ENCODE measurements at regions not wholly inside any gene's neighbourhood (a gene's known extent, or its start where the extent isn't known, plus 50 kb on each side); places are given as distances from the start of the nearest gene placed in this dataset.

DNA sequence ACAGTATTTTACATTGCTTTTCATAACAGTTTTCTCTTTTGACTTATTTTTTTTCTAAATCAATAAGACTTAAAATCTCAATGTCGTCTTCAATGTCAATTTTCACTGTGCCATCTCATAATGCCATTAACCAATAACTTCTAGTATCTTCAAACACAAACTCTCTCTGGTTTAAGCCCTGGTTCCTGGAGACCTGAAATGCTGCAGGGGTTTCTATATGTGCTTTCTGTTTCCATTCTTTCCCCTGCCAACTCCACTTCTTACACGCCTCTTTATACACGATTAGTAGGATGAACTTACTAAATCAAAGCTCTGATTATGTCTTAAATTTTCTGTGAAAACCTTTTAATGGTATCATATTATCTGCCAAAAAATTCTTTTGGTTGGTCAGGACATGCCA lies 191.4 kb downstream of the AMY1C start:
- in situ Hi-C loops (cut with MboI; ENCODE audit: low sequenced_read_pairs in 4 of 4) = no loop called here
- Histone ChIP-seq H3K36me3 (no peaks in the 10 kb centered on the region), H3K27ac (no peak overlapping the region), H3K4me3 (no peak overlapping the region), H3K4me1 (no peaks in the 10 kb centered on the region), H3K27me3 (no peaks in the 10 kb centered on the region), H3K9me3 (no peaks in the 10 kb centered on the region)
- intact Hi-C loops (cut with DNase I; ENCODE audit: low total_unique reads) = no loop called here
- DNase-seq = no peak
- ATAC-seq = no peak
- TF ChIP-seq, protein P1, sequence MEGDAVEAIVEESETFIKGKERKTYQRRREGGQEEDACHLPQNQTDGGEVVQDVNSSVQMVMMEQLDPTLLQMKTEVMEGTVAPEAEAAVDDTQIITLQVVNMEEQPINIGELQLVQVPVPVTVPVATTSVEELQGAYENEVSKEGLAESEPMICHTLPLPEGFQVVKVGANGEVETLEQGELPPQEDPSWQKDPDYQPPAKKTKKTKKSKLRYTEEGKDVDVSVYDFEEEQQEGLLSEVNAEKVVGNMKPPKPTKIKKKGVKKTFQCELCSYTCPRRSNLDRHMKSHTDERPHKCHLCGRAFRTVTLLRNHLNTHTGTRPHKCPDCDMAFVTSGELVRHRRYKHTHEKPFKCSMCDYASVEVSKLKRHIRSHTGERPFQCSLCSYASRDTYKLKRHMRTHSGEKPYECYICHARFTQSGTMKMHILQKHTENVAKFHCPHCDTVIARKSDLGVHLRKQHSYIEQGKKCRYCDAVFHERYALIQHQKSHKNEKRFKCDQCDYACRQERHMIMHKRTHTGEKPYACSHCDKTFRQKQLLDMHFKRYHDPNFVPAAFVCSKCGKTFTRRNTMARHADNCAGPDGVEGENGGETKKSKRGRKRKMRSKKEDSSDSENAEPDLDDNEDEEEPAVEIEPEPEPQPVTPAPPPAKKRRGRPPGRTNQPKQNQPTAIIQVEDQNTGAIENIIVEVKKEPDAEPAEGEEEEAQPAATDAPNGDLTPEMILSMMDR (IDR thresholded peaks at IDR 0.05 in 4 of 5, conservative IDR thresholded peaks at IDR 0.05 in 1 of 5) = no peak
- no peak for TF ChIP-seq POLR2A (IDR thresholded peaks at IDR 0.05)

DNA sequence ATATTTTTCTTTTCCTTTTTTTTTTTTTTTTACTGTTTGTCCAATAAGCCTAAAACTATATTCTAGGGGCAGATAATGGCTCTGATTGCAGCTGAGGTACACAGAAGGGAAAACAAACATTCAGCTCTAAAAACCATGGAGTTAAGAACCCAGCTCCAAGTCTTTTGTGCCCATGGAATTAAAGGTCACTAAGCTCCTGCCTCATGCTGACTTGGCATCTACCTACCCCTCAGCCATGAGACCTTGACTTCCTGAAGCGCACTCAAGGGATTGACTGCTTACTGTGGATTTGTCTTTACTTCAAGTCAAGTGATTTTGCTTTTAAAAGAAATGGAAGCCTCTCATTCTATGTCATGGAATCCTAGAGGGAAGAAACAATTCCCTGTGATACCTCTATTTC lies 192.3 kb downstream of the AMY1C start:
- intact Hi-C loops (cut with DNase I; ENCODE audit: low total_unique reads) = no loop called here
- in situ Hi-C loops (cut with MboI; ENCODE audit: low sequenced_read_pairs in 4 of 4) = no loop called here
- DNase-seq (no peak), ATAC-seq (no peak)
- H3K36me3 ChIP-seq = no peaks in the 10 kb centered on the region
- TF ChIP-seq, protein P1 (IDR thresholded peaks at IDR 0.05 in 4 of 5, conservative IDR thresholded peaks at IDR 0.05 in 1 of 5) = no peak
- TF ChIP-seq POLR2A (IDR thresholded peaks at IDR 0.05) = no peak
- H3K27ac ChIP-seq = no peak overlapping the region
- no peaks in the 10 kb centered on the region for H3K4me1 ChIP-seq
- no peaks in the 10 kb centered on the region for H3K27me3 ChIP-seq
- H3K4me3 ChIP-seq = no peak overlapping the region
- H3K9me3 ChIP-seq = no peaks in the 10 kb centered on the region

DNA sequence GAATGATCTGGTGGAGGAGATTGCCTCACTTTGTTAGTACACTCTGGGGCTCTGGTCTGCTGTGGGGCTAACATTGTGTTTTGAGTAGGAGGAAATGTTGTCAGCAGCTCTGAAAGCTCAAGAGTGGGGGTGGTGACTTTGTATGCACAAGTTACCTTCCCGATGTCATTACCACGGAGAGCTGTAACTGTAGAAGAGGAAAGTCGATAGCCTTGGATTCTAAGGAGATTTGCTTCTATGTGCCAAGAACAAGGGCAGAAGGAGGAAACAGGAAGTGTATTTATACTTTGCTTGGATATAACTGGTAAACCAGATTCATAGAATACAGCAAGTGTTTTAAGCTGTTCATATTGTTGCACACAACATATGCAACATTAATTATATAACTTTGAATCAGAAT lies 196.1 kb downstream of the AMY1C start:
- Histone ChIP-seq H3K4me1 (no peaks in the 10 kb centered on the region), H3K27me3 (no peaks in the 10 kb centered on the region), H3K4me3 (no peak overlapping the region), H3K9me3 (no peaks in the 10 kb centered on the region), H3K36me3 (no peaks in the 10 kb centered on the region), H3K27ac (no peak overlapping the region)
- no peak for TF ChIP-seq POLR2A (IDR thresholded peaks at IDR 0.05)
- TF ChIP-seq, protein P1 (IDR thresholded peaks at IDR 0.05 in 4 of 5, conservative IDR thresholded peaks at IDR 0.05 in 1 of 5) = no peak
- DNase-seq (no peak), ATAC-seq (peak in 1 of 2 donors; percentile 76)
- intact Hi-C loops (cut with DNase I; ENCODE audit: low total_unique reads) (no loop called here), in situ Hi-C loops (cut with MboI; ENCODE audit: low sequenced_read_pairs in 4 of 4) (no loop called here)

DNA sequence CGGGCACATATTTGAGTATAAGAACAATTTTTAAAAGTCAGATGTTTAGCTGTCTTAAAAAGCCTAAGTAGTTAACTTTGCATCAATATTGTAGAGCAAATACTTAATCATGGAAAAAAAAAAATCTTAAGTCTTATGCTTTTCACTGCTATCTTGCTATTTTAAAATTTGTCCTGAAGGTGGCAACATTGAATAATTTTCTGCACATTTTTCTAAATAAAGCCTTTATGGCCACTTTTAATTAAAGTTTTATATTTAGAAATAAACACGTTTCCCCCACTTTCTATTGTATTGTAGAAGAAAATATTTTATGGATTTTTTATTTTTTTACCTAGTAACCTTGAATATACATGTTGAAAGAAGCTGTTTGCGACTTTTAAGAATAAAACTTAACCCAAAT lies 198.8 kb downstream of the AMY1C start:
- no peaks in the 10 kb centered on the region for H3K9me3 ChIP-seq
- no peak overlapping the region for H3K27ac ChIP-seq
- in situ Hi-C loops (cut with MboI; ENCODE audit: low sequenced_read_pairs in 4 of 4) = no loop called here
- H3K4me3 ChIP-seq = no peak overlapping the region
- H3K36me3 ChIP-seq = no peaks in the 10 kb centered on the region
- no peak for DNase-seq
- no peak for ATAC-seq
- H3K27me3 ChIP-seq = no peaks in the 10 kb centered on the region
- intact Hi-C loops (cut with DNase I; ENCODE audit: low total_unique reads) = no loop called here
- TF ChIP-seq, protein P1 (IDR thresholded peaks at IDR 0.05 in 4 of 5, conservative IDR thresholded peaks at IDR 0.05 in 1 of 5) = no peak
- no peak for TF ChIP-seq POLR2A (IDR thresholded peaks at IDR 0.05)
- H3K4me1 ChIP-seq = no peaks in the 10 kb centered on the region

DNA sequence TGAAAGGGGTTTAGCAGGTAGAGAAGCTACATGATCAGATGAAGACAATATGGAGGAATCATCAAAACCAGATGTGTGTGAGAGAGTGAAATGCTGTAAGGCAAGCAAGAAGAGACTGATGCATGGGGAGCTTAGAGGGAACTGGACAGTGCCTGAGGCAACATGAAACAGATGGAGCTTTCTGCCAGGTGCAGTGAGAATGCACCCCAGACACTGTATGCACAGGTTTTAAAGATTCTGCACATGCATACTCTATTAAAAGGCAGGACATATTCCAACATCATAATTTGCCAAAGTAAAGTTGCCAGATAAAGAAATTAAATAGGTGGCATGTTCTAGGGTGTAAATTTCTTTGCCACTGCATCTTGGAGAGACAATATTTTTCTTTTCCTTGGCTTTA lies 200.1 kb downstream of the AMY1C start:
- Histone ChIP-seq H3K27ac (no peak overlapping the region), H3K36me3 (no peaks in the 10 kb centered on the region), H3K4me1 (no peaks in the 10 kb centered on the region), H3K27me3 (no peaks in the 10 kb centered on the region), H3K4me3 (no peak overlapping the region), H3K9me3 (no peaks in the 10 kb centered on the region)
- TF ChIP-seq, protein P1 (IDR thresholded peaks at IDR 0.05 in 4 of 5, conservative IDR thresholded peaks at IDR 0.05 in 1 of 5) = no peak
- no peak for TF ChIP-seq POLR2A (IDR thresholded peaks at IDR 0.05)
- no peak for ATAC-seq
- intact Hi-C loops (cut with DNase I; ENCODE audit: low total_unique reads) = no loop called here
- DNase-seq = no peak
- in situ Hi-C loops (cut with MboI; ENCODE audit: low sequenced_read_pairs in 4 of 4) = no loop called here
